Ovary (tissue), 7 donors: ENCODE measurements at regions not wholly inside any gene's neighbourhood (a gene's known extent, or its start where the extent isn't known, plus 50 kb on each side); places are given as distances from the start of the nearest gene placed in this dataset.

Source experiments
- DNase-seq, 5 donors: peaks; one replicate each; pipeline ENCODE4 v3.0.0-alpha.2; 2019 to 2020
- H3K27ac ChIP-seq, 2 donors: fragments of 200-600 bp; one replicate each; pipeline versions ENCODE4 v1.5.1 to v1.8.0; 2019 to 2022
- H3K27me3 ChIP-seq: fragments of 200-600 bp; one replicate; pipeline ENCODE4 v1.8.0; 2022
- H3K36me3 ChIP-seq: fragments of 200-600 bp; sonication (generic); one replicate; pipeline ENCODE4 v1.5.1; 2019
- H3K4me1 ChIP-seq: one replicate; pipeline ENCODE4 v1.8.1; 2013; ENCODE audit warnings: mild to moderate bottlenecking, moderate library complexity; ENCODE audit not compliant: insufficient read depth
- H3K4me3 ChIP-seq: fragments of 200-600 bp; sonication (generic); one replicate; pipeline ENCODE4 v1.5.1; 2017
- H3K9me3 ChIP-seq, 2 donors: fragments of 200-600 bp in 1 of 2; sonication (generic) in 1 of 2; one replicate each; pipeline versions ENCODE4 v1.5.1 to v1.8.1; 2013 to 2019; ENCODE audit warnings: mild to moderate bottlenecking in 1 of 2, moderate library complexity in 1 of 2
- CTCF ChIP-seq, 3 donors: fragments of 450-650 bp in 2 of 3; fragments of 200-600 bp in 1 of 3; IDR thresholded peaks; one replicate each; pipeline versions ENCODE4 v1.5.1 to v1.8.0; 2016 to 2022; ENCODE audit warnings: antibody characterized with exemption in 3 of 3, mild to moderate bottlenecking in 1 of 3
- EP300 ChIP-seq: sonication (generic); formaldehyde crosslinking; IDR thresholded peaks from one replicate; pipeline ENCODE4 v1.6.1; 2017; ENCODE audit warnings: antibody characterized with exemption
- POLR2A ChIP-seq: fragments of 450-650 bp; IDR thresholded peaks from one replicate; pipeline ENCODE4 v1.6.1; 2017; ENCODE audit warnings: antibody characterized with exemption, mild to moderate bottlenecking, moderate library complexity
- WGBS, 3 donors: extraction: QIAGEN DNeasy Blood & Tissue Kit in 1 of 3; methylation state at CpG; one replicate each; pipeline versions ENCODE4 v1.1.5 to v1.1.7; 2013 to 2017; 5-methylcytosine and 5-hydroxymethylcytosine counted together
- intact Hi-C, 4 donors: fragments of 100-400 bp; cut with DNase I; formaldehyde crosslinking; loops; one replicate each; pipeline versions ENCODE4 v1.11.0 to v1.15.1; 2022 to 2023
- donor health status: DM: no; HTN: no; CAD: no; lungs with moderate emphysema.
- donor health status: DM: no; HTN: no; CAD: no.
- donor health status: Bipolar disorder and iron deficiency.
- donor health status: DM: no; HTN: no; CAD: no.
- donor health status: DM: yes; HTN: yes; CAD: no.

- H3K4me3 ChIP-seq = no peak overlapping the region
- no peaks in the 10 kb centered on the region for H3K36me3 ChIP-seq
- no peaks in the 10 kb centered on the region for H3K9me3 ChIP-seq
- TF ChIP-seq CTCF (IDR thresholded peaks at IDR 0.05) = no peak
- no peak for TF ChIP-seq POLR2A
- no peak for TF ChIP-seq EP300
- DNase-seq = no peak
- 23 to 39% (median 32%) methylated on average over 3 of the region's 3 CpGs for WGBS, 3 donors
- no peaks in the 10 kb centered on the region for H3K4me1 ChIP-seq
- intact Hi-C loops = no loop called here
- H3K27me3 ChIP-seq = no peaks in the 10 kb centered on the region
- H3K27ac ChIP-seq = no peak overlapping the region
Measured at GRCh38 chr6:104253236-104253635, 606.5 kb downstream of the HACE1 start.

GRCh38 chr6:104252276-104252675 lies 607.4 kb downstream of the HACE1 start:
- H3K4me3 ChIP-seq = no peak overlapping the region
- H3K27ac ChIP-seq = no peak overlapping the region
- no peaks in the 10 kb centered on the region for H3K36me3 ChIP-seq
- TF ChIP-seq EP300 = no peak
- no peak for TF ChIP-seq POLR2A
- no peaks in the 10 kb centered on the region for H3K9me3 ChIP-seq
- H3K4me1 ChIP-seq = no peaks in the 10 kb centered on the region
- intact Hi-C loops = no loop called here
- DNase-seq = no peak
- no peaks in the 10 kb centered on the region for H3K27me3 ChIP-seq

GRCh38 chr6:104251651-104252050 lies 608.1 kb downstream of the HACE1 start:
- intact Hi-C loops = no loop called here
- Histone ChIP-seq H3K9me3 (no peaks in the 10 kb centered on the region), H3K4me3 (no peak overlapping the region), H3K36me3 (no peaks in the 10 kb centered on the region), H3K27ac (no peak overlapping the region), H3K4me1 (no peaks in the 10 kb centered on the region), H3K27me3 (no peaks in the 10 kb centered on the region)
- no peak for DNase-seq
- 75 to 88% (median 84%) methylated on average over 2 of the region's 2 CpGs for WGBS, 3 donors
- TF ChIP-seq POLR2A = no peak
- no peak for TF ChIP-seq EP300
- no peak for TF ChIP-seq CTCF (IDR thresholded peaks at IDR 0.05)

GRCh38 chr6:104240865-104241264 lies 618.9 kb downstream of the HACE1 start:
- Histone ChIP-seq H3K27ac (no peak overlapping the region), H3K9me3 (no peaks in the 10 kb centered on the region), H3K36me3 (no peaks in the 10 kb centered on the region), H3K27me3 (no peaks in the 10 kb centered on the region), H3K4me3 (no peak overlapping the region), H3K4me1 (no peaks in the 10 kb centered on the region)
- WGBS, 3 donors = 75 to 82% (median 77%) methylated on average over 2 of the region's 2 CpGs
- intact Hi-C loops = no loop called here
- TF ChIP-seq CTCF (IDR thresholded peaks at IDR 0.05) = no peak
- no peak for TF ChIP-seq POLR2A
- TF ChIP-seq EP300 = no peak
- DNase-seq = no peak

- H3K4me1 ChIP-seq = no peaks in the 10 kb centered on the region
- TF ChIP-seq EP300 = no peak
- TF ChIP-seq CTCF (IDR thresholded peaks at IDR 0.05) = no peak
- no peak for TF ChIP-seq POLR2A
- H3K27ac ChIP-seq = no peak overlapping the region
- H3K4me3 ChIP-seq = no peak overlapping the region
- no peak for DNase-seq
- H3K9me3 ChIP-seq = no peaks in the 10 kb centered on the region
- no peaks in the 10 kb centered on the region for H3K36me3 ChIP-seq
- 56 to 67% (median 61%) methylated on average over 5 of the region's 5 CpGs for WGBS, 3 donors
- no peaks in the 10 kb centered on the region for H3K27me3 ChIP-seq
- intact Hi-C loops = no loop called here
Measured at GRCh38 chr6:104239971-104240370, 619.7 kb downstream of the HACE1 start.
